ENCODE measurements at regions not wholly inside any gene's neighbourhood (a gene's known extent, or its start where the extent isn't known, plus 50 kb on each side); places are given as distances from the start of the nearest gene placed in this dataset.

- TF ChIP-seq CTCF (IDR thresholded peaks at IDR 0.05; ENCODE audit: low read depth, low read length) (no peak), EZH2phosphoT487 (IDR thresholded peaks at IDR 0.05; ENCODE audit: low read depth) (no peak)
Measured at GRCh38 chr5:176153741-176154140, 84.5 kb upstream of the SIMC1 start.

Measured in OCI-LY3 (cell line).